KOPT-K1 (cell line): ENCODE measurements at regions not wholly inside any gene's neighbourhood (a gene's known extent, or its start where the extent isn't known, plus 50 kb on each side); places are given as distances from the start of the nearest gene placed in this dataset.

Source experiments
- H3K27ac ChIP-seq: fragments of 200-600 bp; sonication (generic); 2 replicates; pipeline ENCODE4 v1.5.1; 2016; ENCODE audit warnings: antibody characterized with exemption, mild to moderate bottlenecking, low read depth, low read length; ENCODE audit not compliant: poor library complexity, severe bottlenecking
- H3K36me3 ChIP-seq: fragments of 200-600 bp; sonication (generic); 2 replicates; pipeline ENCODE4 v1.5.1; 2017; ENCODE audit warnings: antibody characterized with exemption, mild to moderate bottlenecking, low read length, moderate library complexity; ENCODE audit not compliant: insufficient read depth
- H3K9me3 ChIP-seq: fragments of 200-600 bp; sonication (generic); 2 replicates; pipeline ENCODE4 v1.5.1; 2017; ENCODE audit warnings: antibody characterized with exemption, low read length, mild to moderate bottlenecking; ENCODE audit not compliant: insufficient read depth, poor library complexity, severe bottlenecking

- no peak overlapping the region for H3K27ac ChIP-seq
- no peaks in the 10 kb centered on the region for H3K9me3 ChIP-seq
- H3K36me3 ChIP-seq: no peaks in the 10 kb centered on the region
These were observed 155.6 kb downstream of the QPCT start for GRCh38 chr2:37500031-37500430.

- H3K27ac ChIP-seq: no peak overlapping the region
- no peaks in the 10 kb centered on the region for H3K36me3 ChIP-seq
- no peaks in the 10 kb centered on the region for H3K9me3 ChIP-seq
These were observed 156.7 kb downstream of the QPCT start for GRCh38 chr2:37501113-37501512.

GRCh38 chr2:37506407-37507050 lies 162.1 kb downstream of the QPCT start:
- no peak overlapping the region for H3K27ac ChIP-seq
- no peaks in the 10 kb centered on the region for H3K36me3 ChIP-seq
- H3K9me3 ChIP-seq: no peaks in the 10 kb centered on the region

GRCh38 chr2:37507051-37507410 lies 162.6 kb downstream of the QPCT start:
- Histone ChIP-seq H3K27ac (no peak overlapping the region), H3K9me3 (no peaks in the 10 kb centered on the region)

GRCh38 chr2:37507703-37508102 lies 163.3 kb downstream of the QPCT start:
- no peaks in the 10 kb centered on the region for H3K36me3 ChIP-seq
- no peaks in the 10 kb centered on the region for H3K9me3 ChIP-seq
- no peak overlapping the region for H3K27ac ChIP-seq

More at GRCh38 chr2:37507051-37507410, 162.6 kb downstream of the QPCT start:
- no peaks in the 10 kb centered on the region for H3K36me3 ChIP-seq

GRCh38 chr2:37512971-37513370 lies 158.5 kb downstream of the CDC42EP3 start:
- Histone ChIP-seq H3K36me3 (no peaks in the 10 kb centered on the region), H3K27ac (no peak overlapping the region), H3K9me3 (no peaks in the 10 kb centered on the region)

GRCh38 chr2:37523814-37524362 lies 147.6 kb downstream of the CDC42EP3 start:
- H3K36me3 ChIP-seq: no peaks in the 10 kb centered on the region
- no peak overlapping the region for H3K27ac ChIP-seq
- no peaks in the 10 kb centered on the region for H3K9me3 ChIP-seq

- no peak overlapping the region for H3K27ac ChIP-seq
- H3K9me3 ChIP-seq: no peaks in the 10 kb centered on the region
- no peaks in the 10 kb centered on the region for H3K36me3 ChIP-seq
These were observed 145.1 kb downstream of the CDC42EP3 start for GRCh38 chr2:37526323-37526722.

- Histone ChIP-seq H3K9me3 (no peaks in the 10 kb centered on the region), H3K36me3 (no peaks in the 10 kb centered on the region), H3K27ac (no peak overlapping the region)
These were observed 144.6 kb downstream of the CDC42EP3 start for GRCh38 chr2:37526856-37527255.

GRCh38 chr2:37527361-37527760 lies 144.1 kb downstream of the CDC42EP3 start:
- no peaks in the 10 kb centered on the region for H3K36me3 ChIP-seq
- H3K27ac ChIP-seq: no peak overlapping the region
- H3K9me3 ChIP-seq: no peaks in the 10 kb centered on the region

- Histone ChIP-seq H3K27ac (no peak overlapping the region), H3K36me3 (no peaks in the 10 kb centered on the region)
These were observed 141.5 kb downstream of the CDC42EP3 start for GRCh38 chr2:37529830-37530415.

GRCh38 chr2:37532503-37532902 lies 138.9 kb downstream of the CDC42EP3 start:
- Histone ChIP-seq H3K27ac (no peak overlapping the region), H3K9me3 (no peaks in the 10 kb centered on the region), H3K36me3 (no peaks in the 10 kb centered on the region)

More at GRCh38 chr2:37529830-37530415, 141.5 kb downstream of the CDC42EP3 start:
- H3K9me3 ChIP-seq: no peaks in the 10 kb centered on the region

GRCh38 chr2:37537316-37537715 lies 134.1 kb downstream of the CDC42EP3 start:
- Histone ChIP-seq H3K27ac (no peak overlapping the region), H3K36me3 (no peaks in the 10 kb centered on the region), H3K9me3 (no peaks in the 10 kb centered on the region)

GRCh38 chr2:37541516-37541915 lies 129.9 kb downstream of the CDC42EP3 start:
- H3K36me3 ChIP-seq: no peaks in the 10 kb centered on the region
- H3K9me3 ChIP-seq: no peaks in the 10 kb centered on the region
- no peak overlapping the region for H3K27ac ChIP-seq

- no peak overlapping the region for H3K27ac ChIP-seq
- no peaks in the 10 kb centered on the region for H3K9me3 ChIP-seq
- H3K36me3 ChIP-seq: no peaks in the 10 kb centered on the region
These were observed 127.4 kb downstream of the CDC42EP3 start for GRCh38 chr2:37543999-37544557.
